ENCODE measurements at regions not wholly inside any gene's neighbourhood (a gene's known extent, or its start where the extent isn't known, plus 50 kb on each side); places are given as distances from the start of the nearest gene placed in this dataset.

- TF ChIP-seq POLR2AphosphoS5 (IDR thresholded peaks at IDR 0.05; ENCODE audit: insufficient read depth, low read depth, low read length) (no peak), POLR2A (IDR thresholded peaks at IDR 0.05; ENCODE audit: low read depth, low read length) (no peak), CTCF (IDR thresholded peaks at IDR 0.05; ENCODE audit: extremely low read depth in 1 of 2, insufficient read depth in 1 of 2, low read depth in 1 of 2, low read length in 2 of 2) (no peak), MYC (IDR thresholded peaks at IDR 0.05; ENCODE audit: low read depth, low read length) (no peak), MAX (IDR thresholded peaks at IDR 0.05; ENCODE audit: insufficient read depth, insufficient read length) (no peak), GATA2 (IDR thresholded peaks at IDR 0.05; ENCODE audit: insufficient read depth, insufficient read length, low read depth, low read length) (no peak)
Observed at GRCh38 chr2:235391921-235392615, 101.8 kb upstream of the AGAP1 start.
